Keratinocyte (primary cell): ENCODE measurements at regions not wholly inside any gene's neighbourhood (a gene's known extent, or its start where the extent isn't known, plus 50 kb on each side); places are given as distances from the start of the nearest gene placed in this dataset.

ENCODE experiments used
- DNase-seq: peaks from one replicate; pipeline ENCODE4 v3.0.0-alpha.2; 2011; ENCODE audit warnings: low read depth, missing footprints, low spot score
- FAIRE-seq: peaks from 2 replicates; lab custom pipeline; 2011; peaks lifted over from hg19 to GRCh38; lab: Jason Lieb, UNC
- H2AFZ ChIP-seq: 2 replicates; pipeline ENCODE4 v1.6.0; 2012; ENCODE audit warnings: low read length, control low read depth, inconsistent platforms; ENCODE audit not compliant: control insufficient read depth
- H3K27ac ChIP-seq: 2 replicates; pipeline ENCODE4 v1.5.1; 2011; ENCODE audit warnings: low read length; ENCODE audit not compliant: control insufficient read depth, insufficient read depth
- H3K27me3 ChIP-seq: 3 replicates; pipeline ENCODE4 v1.6.0; 2011; ENCODE audit warnings: low read length; ENCODE audit not compliant: control insufficient read depth, insufficient read depth; ENCODE audit errors: extremely low read depth
- H3K36me3 ChIP-seq, 2 experiments: 2 replicates in 1 of 2; 3 replicates in 1 of 2; pipeline ENCODE4 v1.5.1; 2011; ENCODE audit warnings: low read length in 2 of 2, mild to moderate bottlenecking in 1 of 2; ENCODE audit not compliant: control insufficient read depth in 2 of 2, insufficient read depth in 2 of 2; ENCODE audit errors: extremely low read depth in 1 of 2
- H3K4me1 ChIP-seq: 3 replicates; pipeline ENCODE4 v1.5.1; 2011; ENCODE audit warnings: low read length; ENCODE audit not compliant: control insufficient read depth, insufficient read depth; ENCODE audit errors: extremely low read depth
- H3K4me2 ChIP-seq: 3 replicates; pipeline ENCODE4 v1.6.0; 2011; ENCODE audit warnings: low read depth, low read length; ENCODE audit not compliant: control insufficient read depth, insufficient read depth; ENCODE audit errors: extremely low read depth
- H3K4me3 ChIP-seq, 3 experiments: fragments of 200-600 bp in 1 of 3; sonication (generic) in 1 of 3; 2 replicates in 2 of 3; 3 replicates in 1 of 3; pipeline ENCODE4 v1.5.1; 2011 to 2016; ENCODE audit warnings: low read length in 3 of 3, mild to moderate bottlenecking in 3 of 3, control low read depth in 2 of 3, inconsistent platforms in 1 of 3, low read depth in 1 of 3, mixed read lengths in 1 of 3, mixed run types in 1 of 3, moderate library complexity in 1 of 3; ENCODE audit not compliant: control insufficient read depth in 2 of 3, insufficient read depth in 2 of 3; ENCODE audit errors: extremely low read depth in 1 of 3
- H3K79me2 ChIP-seq: 2 replicates; pipeline ENCODE4 v1.6.0; 2012; ENCODE audit warnings: low read length; ENCODE audit not compliant: control insufficient read depth, insufficient read depth
- H3K9ac ChIP-seq: 3 replicates; pipeline ENCODE4 v1.6.0; 2011; ENCODE audit warnings: low read length; ENCODE audit not compliant: control insufficient read depth, insufficient read depth; ENCODE audit errors: extremely low read depth
- H3K9me1 ChIP-seq: 3 replicates; pipeline ENCODE4 v1.6.0; 2011; ENCODE audit warnings: low read length; ENCODE audit not compliant: control insufficient read depth, insufficient read depth; ENCODE audit errors: extremely low read depth
- H3K9me3 ChIP-seq: 2 replicates; pipeline ENCODE4 v1.5.1; 2012; ENCODE audit warnings: low read depth, low read length; ENCODE audit not compliant: control insufficient read depth
- H4K20me1 ChIP-seq: 3 replicates; pipeline ENCODE4 v1.6.0; 2011; ENCODE audit warnings: low read length; ENCODE audit not compliant: control insufficient read depth, insufficient read depth; ENCODE audit errors: extremely low read depth
- CTCF ChIP-seq, 3 experiments: IDR thresholded peaks in 1 of 3; conservative IDR thresholded peaks in 1 of 3; optimal IDR thresholded peaks in 1 of 3; 2 replicates in 2 of 3; 3 replicates in 1 of 3; pipeline versions ENCODE3 to v1.5.1; 2011; ENCODE audit warnings: low read length in 3 of 3, mild to moderate bottlenecking in 3 of 3, moderate library complexity in 2 of 3, control low read depth in 1 of 3, inconsistent platforms in 1 of 3; ENCODE audit not compliant: insufficient read depth in 2 of 3; ENCODE audit errors: extremely low read depth in 1 of 3
- EZH2 ChIP-seq: IDR thresholded peaks from one replicate; pipeline ENCODE4 v1.6.1; 2012; ENCODE audit warnings: inconsistent platforms, mild to moderate bottlenecking, low read length, moderate library complexity
- dilution Hi-C: fragments of 300-500 bp; cut with MboI; formaldehyde crosslinking; loops from one replicate; pipeline ENCODE4 v1.7.0; 2020; ENCODE audit warnings: low sequenced_read_pairs; ENCODE audit not compliant: extremely low pct_ligation_motif_present

GRCh38 chr7:20030915-20031362 is 186.2 kb downstream of the MACC1 start:
- H3K27ac ChIP-seq = no peak overlapping the region

DNA sequence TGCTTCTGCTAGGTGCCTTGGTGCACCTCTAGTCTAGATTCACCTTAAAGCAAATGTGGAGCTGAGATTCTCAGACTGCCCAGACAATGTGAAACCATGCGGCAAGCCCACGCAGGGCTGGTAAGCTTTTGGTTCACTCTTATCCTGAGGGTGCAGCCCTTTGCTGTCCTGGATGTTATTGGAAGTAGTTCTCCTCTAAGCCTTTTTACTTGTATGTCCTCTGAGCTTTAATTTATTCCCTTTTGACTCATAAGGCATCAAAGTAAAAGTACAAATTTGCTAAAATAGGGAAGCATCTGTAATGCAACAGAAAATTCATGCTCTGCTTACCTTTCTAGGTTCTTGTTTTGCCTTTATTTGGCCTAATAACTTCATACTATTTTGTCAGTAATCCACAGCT is 186.8 kb downstream of the MACC1 start:
- DNase-seq = no peak
- Histone ChIP-seq H3K4me1 (no peaks in the 10 kb centered on the region), H3K36me3 (no peaks in the 10 kb centered on the region), H3K27ac (no peak overlapping the region), H3K9me3 (no peaks in the 10 kb centered on the region), H3K4me2 (peak overlapping the region; percentile 13), H4K20me1 (no peaks in the 10 kb centered on the region), H3K4me3 (no peak overlapping the region), H2AFZ (peak overlapping the region; percentile 15), H3K27me3 (no peaks in the 10 kb centered on the region), H3K9me1 (no peaks in the 10 kb centered on the region), H3K9ac (no peak overlapping the region), H3K79me2 (no peaks in the 10 kb centered on the region)
- no peak for FAIRE-seq
- TF ChIP-seq EZH2 = no peak
- no peak for TF ChIP-seq CTCF (optimal IDR thresholded peaks at IDR 0.05 in 1 of 3, IDR thresholded peaks at IDR 0.05 in 1 of 3, conservative IDR thresholded peaks at IDR 0.05 in 1 of 3; ENCODE audit: extremely low read depth in 1 of 3, insufficient read depth in 2 of 3, low read length in 3 of 3)
- dilution Hi-C loops = no loop called here

More at GRCh38 chr7:20030915-20031362, 186.2 kb downstream of the MACC1 start:
- H3K9me3 ChIP-seq = no peaks in the 10 kb centered on the region
- FAIRE-seq = no peak
- H3K36me3 ChIP-seq = no peaks in the 10 kb centered on the region
- no peaks in the 10 kb centered on the region for H3K9me1 ChIP-seq
- H3K4me2 ChIP-seq = no peak overlapping the region
- dilution Hi-C loops = no loop called here
- no peaks in the 10 kb centered on the region for H3K79me2 ChIP-seq
- H3K27me3 ChIP-seq = no peaks in the 10 kb centered on the region
- no peak overlapping the region for H3K9ac ChIP-seq
- H2AFZ ChIP-seq = no peak overlapping the region
- no peak for TF ChIP-seq CTCF (optimal IDR thresholded peaks at IDR 0.05 in 1 of 3, IDR thresholded peaks at IDR 0.05 in 1 of 3, conservative IDR thresholded peaks at IDR 0.05 in 1 of 3; ENCODE audit: extremely low read depth in 1 of 3, insufficient read depth in 2 of 3, low read length in 3 of 3)
- no peak for TF ChIP-seq EZH2
- no peak for DNase-seq
- no peaks in the 10 kb centered on the region for H3K4me1 ChIP-seq
- H3K4me3 ChIP-seq = no peak overlapping the region
- no peaks in the 10 kb centered on the region for H4K20me1 ChIP-seq
